ENCODE measurements at regions not wholly inside any gene's neighbourhood (a gene's known extent, or its start where the extent isn't known, plus 50 kb on each side); places are given as distances from the start of the nearest gene placed in this dataset.

GRCh38 chr6:4017058-4017739 is 61.7 kb downstream of the FAM217A start:
- H3K4me3 ChIP-seq (ENCODE audit: low read depth, low read length) = peak overlapping the region; percentile 83
- no peaks in the 10 kb centered on the region for H3K9me3 ChIP-seq (ENCODE audit: control insufficient read depth, insufficient read depth, low read length)
- H3K36me3 ChIP-seq (ENCODE audit: control insufficient read depth, insufficient read depth, low read length) = no peaks in the 10 kb centered on the region
- peak overlapping the region; percentile 80 for H3K9ac ChIP-seq (ENCODE audit: low read depth, low read length)
- peaks cover 11% of the 10 kb centered on the region for H3K4me1 ChIP-seq (ENCODE audit: control insufficient read depth, insufficient read depth, low read length)
- no peaks in the 10 kb centered on the region for H3K27me3 ChIP-seq (ENCODE audit: control insufficient read depth, insufficient read depth, low read length)

- H3K9ac ChIP-seq (ENCODE audit: low read depth, low read length) = peak overlapping the region; percentile 80
- H3K4me1 ChIP-seq (ENCODE audit: control insufficient read depth, insufficient read depth, low read length) = peaks cover 15% of the 10 kb centered on the region
- H3K27me3 ChIP-seq (ENCODE audit: control insufficient read depth, insufficient read depth, low read length) = no peaks in the 10 kb centered on the region
- H3K4me3 ChIP-seq (ENCODE audit: low read depth, low read length) = peak overlapping the region; percentile 83
- H3K9me3 ChIP-seq (ENCODE audit: control insufficient read depth, insufficient read depth, low read length) = no peaks in the 10 kb centered on the region
- H3K36me3 ChIP-seq (ENCODE audit: control insufficient read depth, insufficient read depth, low read length) = no peaks in the 10 kb centered on the region
These were observed 61.1 kb downstream of the FAM217A start for GRCh38 chr6:4017834-4018170.

- no peaks in the 10 kb centered on the region for H3K9me3 ChIP-seq (ENCODE audit: control insufficient read depth, insufficient read depth, low read length)
- peak overlapping the region; percentile 80 for H3K9ac ChIP-seq (ENCODE audit: low read depth, low read length)
- peaks cover 17% of the 10 kb centered on the region for H3K4me1 ChIP-seq (ENCODE audit: control insufficient read depth, insufficient read depth, low read length)
- H3K36me3 ChIP-seq (ENCODE audit: control insufficient read depth, insufficient read depth, low read length) = no peaks in the 10 kb centered on the region
- no peaks in the 10 kb centered on the region for H3K27me3 ChIP-seq (ENCODE audit: control insufficient read depth, insufficient read depth, low read length)
- H3K4me3 ChIP-seq (ENCODE audit: low read depth, low read length) = peak overlapping the region; percentile 83
These were observed 60.6 kb downstream of the FAM217A start for GRCh38 chr6:4018171-4018923.

Data from iPS-15b (cell line).